ENCODE measurements at regions not wholly inside any gene's neighbourhood (a gene's known extent, or its start where the extent isn't known, plus 50 kb on each side); places are given as distances from the start of the nearest gene placed in this dataset.

DNA sequence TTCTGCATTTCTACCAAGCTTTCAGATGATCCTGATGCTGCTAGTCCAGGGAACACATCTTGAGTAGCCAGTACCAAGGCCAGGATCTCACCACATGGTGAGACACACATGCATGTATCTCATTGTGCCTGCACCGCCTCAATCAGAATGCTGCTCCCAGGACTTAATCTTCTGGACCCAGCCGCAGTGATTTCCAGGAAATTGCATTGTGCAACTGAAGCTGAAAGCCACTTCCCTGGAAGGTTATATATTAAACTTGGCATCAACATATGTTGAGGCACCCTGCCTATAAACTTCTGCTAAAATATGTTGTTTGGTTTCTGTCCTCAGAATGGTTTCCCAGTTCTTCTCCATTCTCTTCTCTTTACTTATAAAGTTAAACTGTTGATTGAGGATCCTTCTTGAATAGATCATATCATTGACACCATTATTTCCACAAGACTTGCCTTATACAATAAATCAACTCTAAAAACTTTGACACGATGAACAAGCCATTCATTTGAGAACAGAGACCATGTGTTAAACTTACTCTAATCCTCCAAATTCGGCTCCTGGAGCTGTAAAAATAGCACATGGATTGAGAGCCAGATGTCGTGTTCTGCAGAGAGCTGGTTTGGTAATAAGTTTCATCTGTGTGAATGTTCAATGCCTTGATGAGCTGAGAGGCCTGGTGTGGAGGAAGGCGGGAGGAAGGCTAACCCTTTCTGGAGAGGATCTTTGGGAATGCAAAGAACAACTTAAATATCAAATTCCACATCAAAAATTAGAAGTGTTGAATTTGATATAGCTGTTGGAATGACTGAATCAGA lies 65.0 kb upstream of the PCSK2 start:
- Histone ChIP-seq H3K4me1 (no peaks in the 10 kb centered on the region), H3K27ac (no peak overlapping the region), H3K4me3 (no peak overlapping the region), H3K27me3 (no peaks in the 10 kb centered on the region), H3K36me3 (no peaks in the 10 kb centered on the region), H3K9me3 (no peaks in the 10 kb centered on the region)
- TF ChIP-seq POLR2A (IDR thresholded peaks at IDR 0.05) (no peak), CTCF (IDR thresholded peaks at IDR 0.05) (no peak)
- no peak for DNase-seq

DNA sequence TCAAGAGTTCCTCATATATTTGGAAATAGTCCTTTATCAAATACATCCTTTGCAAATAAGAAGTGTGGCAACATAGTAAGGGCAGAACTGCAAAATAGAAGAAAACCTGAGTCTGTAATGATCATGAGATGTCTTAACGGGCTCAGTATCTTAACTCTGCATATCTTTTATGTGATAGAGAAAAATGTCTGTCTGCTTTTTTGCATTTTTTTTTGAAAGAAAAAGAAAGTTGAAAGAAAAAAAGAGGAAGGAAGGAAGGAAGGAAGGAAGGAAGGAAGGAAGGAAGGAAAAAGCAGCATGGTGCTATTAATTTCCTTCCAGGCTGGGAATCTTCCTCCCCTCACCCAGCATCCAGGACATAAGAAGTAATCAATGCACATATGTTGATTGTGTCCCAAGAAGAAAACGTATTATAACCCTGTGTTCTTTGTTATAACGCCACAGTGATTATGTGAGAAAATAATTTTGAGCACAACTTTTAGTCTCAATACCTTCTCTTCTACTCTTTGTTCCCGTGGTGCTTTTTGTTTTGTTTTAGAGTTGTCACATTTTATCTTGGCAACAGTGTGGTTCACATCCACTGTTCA lies 58.7 kb upstream of the PCSK2 start:
- no peak for DNase-seq
- H3K4me1 ChIP-seq, result no peaks in the 10 kb centered on the region
- H3K27me3 ChIP-seq, result no peaks in the 10 kb centered on the region
- H3K4me3 ChIP-seq, result no peak overlapping the region
- TF ChIP-seq CTCF (IDR thresholded peaks at IDR 0.05) (no peak), POLR2A (IDR thresholded peaks at IDR 0.05) (no peak)
- H3K36me3 ChIP-seq, result no peaks in the 10 kb centered on the region
- H3K27ac ChIP-seq, result no peak overlapping the region
- no peaks in the 10 kb centered on the region for H3K9me3 ChIP-seq

DNA sequence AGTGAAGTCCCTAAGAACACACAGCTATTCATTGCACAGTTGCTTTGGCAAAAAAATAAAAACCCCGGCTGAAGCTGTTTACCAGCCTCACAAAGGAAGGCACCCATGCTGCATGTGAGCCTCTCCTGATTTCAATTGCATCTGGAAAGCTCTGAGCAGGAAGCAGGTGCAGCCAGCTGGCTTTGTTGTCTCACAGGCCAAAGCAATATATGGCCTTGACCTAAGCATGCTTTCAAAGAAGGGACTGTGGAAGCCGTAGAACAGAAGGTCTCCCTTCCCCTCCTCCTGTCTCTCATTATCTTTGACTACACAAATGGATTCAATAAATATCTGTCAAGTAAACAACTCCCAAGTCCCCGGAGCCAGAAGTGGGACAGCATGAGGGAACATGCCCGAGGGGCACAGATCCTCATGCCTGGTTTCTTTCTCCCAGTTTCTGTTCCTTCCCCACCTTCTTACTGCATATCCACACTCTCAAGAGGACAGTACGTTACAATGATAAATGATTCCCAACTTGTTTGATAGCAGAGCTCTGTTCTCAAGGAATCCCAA lies 57.2 kb upstream of the PCSK2 start:
- no peak for DNase-seq
- Histone ChIP-seq H3K9me3 (no peaks in the 10 kb centered on the region), H3K4me1 (no peaks in the 10 kb centered on the region), H3K27me3 (no peaks in the 10 kb centered on the region), H3K36me3 (no peaks in the 10 kb centered on the region), H3K4me3 (no peak overlapping the region), H3K27ac (no peak overlapping the region)
- no peak for TF ChIP-seq CTCF (IDR thresholded peaks at IDR 0.05)
- TF ChIP-seq POLR2A (IDR thresholded peaks at IDR 0.05), result no peak

- Histone ChIP-seq H3K27ac (no peak overlapping the region), H3K4me1 (no peaks in the 10 kb centered on the region), H3K4me3 (no peak overlapping the region), H3K27me3 (no peaks in the 10 kb centered on the region), H3K9me3 (no peaks in the 10 kb centered on the region), H3K36me3 (no peaks in the 10 kb centered on the region)
- no peak for DNase-seq
- TF ChIP-seq POLR2A (IDR thresholded peaks at IDR 0.05) (no peak), CTCF (IDR thresholded peaks at IDR 0.05) (no peak)
These were observed 55.0 kb upstream of the PCSK2 start for GRCh38 chr20:17171746-17172280.

DNA sequence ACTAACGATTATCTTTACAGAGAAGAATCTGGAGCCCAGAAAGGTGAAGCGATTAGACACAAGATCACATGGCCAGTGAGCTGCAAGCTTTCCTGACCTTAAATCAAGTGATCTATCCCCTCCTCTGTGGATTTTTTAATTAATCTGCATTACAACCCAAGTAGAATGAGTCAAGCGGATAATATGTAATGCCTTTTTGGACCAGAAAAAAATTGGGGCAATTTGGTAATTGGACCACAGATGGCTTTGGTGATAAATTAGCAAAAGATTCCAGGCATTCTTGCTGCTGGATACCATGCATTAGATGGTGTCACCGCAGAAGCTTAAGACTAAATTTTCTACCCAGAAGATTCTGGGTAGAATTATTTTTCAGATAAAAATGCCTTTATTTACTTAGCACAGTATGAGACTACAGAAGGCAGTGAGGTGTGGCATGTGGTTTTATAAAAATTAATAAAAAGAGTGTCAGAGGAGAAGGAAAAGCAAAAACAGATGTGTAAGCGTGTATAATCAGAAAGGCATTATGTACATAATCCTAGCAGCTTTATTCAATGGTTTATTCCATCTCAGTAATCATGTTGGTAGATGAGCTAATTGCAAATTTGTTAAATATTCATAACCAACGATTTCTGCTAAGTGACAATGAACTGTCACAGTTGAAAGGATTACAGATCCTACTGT lies 53.9 kb upstream of the PCSK2 start:
- no peak overlapping the region for H3K4me3 ChIP-seq
- H3K27me3 ChIP-seq, result no peaks in the 10 kb centered on the region
- TF ChIP-seq POLR2A (IDR thresholded peaks at IDR 0.05) (no peak), CTCF (IDR thresholded peaks at IDR 0.05) (no peak)

More for the DNA sequence above, 53.9 kb upstream of the PCSK2 start:
- DNase-seq, result no peak
- Histone ChIP-seq H3K27ac (no peak overlapping the region), H3K9me3 (no peaks in the 10 kb centered on the region), H3K36me3 (no peaks in the 10 kb centered on the region), H3K4me1 (no peaks in the 10 kb centered on the region)

Small RNA genes lying in the stretch of these regions (small RNA-seq; reads per million reads assigned to genes)
- gene RF00012, result 0 reads per million in 2 donors

Data from Peyer's patch (tissue), 4 donors.